AG09319 (cell line): ENCODE measurements at regions not wholly inside any gene's neighbourhood (a gene's known extent, or its start where the extent isn't known, plus 50 kb on each side); places are given as distances from the start of the nearest gene placed in this dataset.

ENCODE experiments used
- DNase-seq: peaks from one replicate; pipeline ENCODE4 v3.0.0-alpha.2; 2010; ENCODE audit warnings: low read depth; ENCODE audit errors: extremely low read depth
- CTCF ChIP-seq: IDR thresholded peaks from 2 replicates; pipeline ENCODE4 v1.5.1; 2011; ENCODE audit warnings: low read depth, mild to moderate bottlenecking, inconsistent platforms, low read length, moderate library complexity

- no peak for DNase-seq
- no peak for TF ChIP-seq CTCF
These were observed 92.5 kb upstream of the NXT1 start for GRCh38 chr20:23257848-23258746.

DNA sequence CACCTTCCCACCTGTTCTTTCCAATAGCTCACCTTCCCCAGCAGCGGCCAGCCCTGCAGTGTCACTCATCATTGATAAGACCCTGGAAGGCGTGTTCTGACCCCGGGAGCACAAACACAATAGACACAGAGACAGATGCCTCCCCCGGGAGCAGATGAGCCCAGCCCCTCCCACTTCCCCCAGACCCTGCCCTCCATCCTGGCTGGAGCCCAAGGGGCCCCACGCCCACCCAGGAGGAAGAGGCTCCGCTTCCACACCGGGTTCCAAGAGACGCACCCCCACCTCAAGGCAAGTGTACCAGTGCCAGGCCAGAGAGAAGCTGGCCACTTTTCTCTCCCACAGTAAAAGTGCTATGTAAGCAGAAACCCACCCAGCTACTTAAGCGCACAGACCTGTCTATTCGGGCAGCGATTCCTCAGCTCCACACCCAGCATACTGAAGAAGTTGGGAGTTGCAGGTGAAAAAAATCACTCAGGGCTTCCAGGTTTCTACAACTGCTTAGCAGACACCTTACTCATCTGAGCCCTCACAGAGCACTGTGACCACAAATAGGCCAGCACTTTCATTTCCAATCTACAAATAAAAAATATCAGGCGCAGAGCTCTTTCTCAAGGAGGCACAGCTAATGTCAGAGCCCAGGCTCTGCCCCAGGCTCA lies 93.4 kb upstream of the NXT1 start:
- DNase-seq: no peak

GRCh38 chr20:23255716-23256385 lies 94.7 kb upstream of the NXT1 start:
- TF ChIP-seq CTCF: no peak
- DNase-seq: no peak

More for the DNA sequence above, 93.4 kb upstream of the NXT1 start:
- TF ChIP-seq CTCF: no peak

- DNase-seq: no peak
- TF ChIP-seq CTCF: no peak
These were observed 95.5 kb upstream of the NXT1 start for GRCh38 chr20:23255106-23255505.

DNA sequence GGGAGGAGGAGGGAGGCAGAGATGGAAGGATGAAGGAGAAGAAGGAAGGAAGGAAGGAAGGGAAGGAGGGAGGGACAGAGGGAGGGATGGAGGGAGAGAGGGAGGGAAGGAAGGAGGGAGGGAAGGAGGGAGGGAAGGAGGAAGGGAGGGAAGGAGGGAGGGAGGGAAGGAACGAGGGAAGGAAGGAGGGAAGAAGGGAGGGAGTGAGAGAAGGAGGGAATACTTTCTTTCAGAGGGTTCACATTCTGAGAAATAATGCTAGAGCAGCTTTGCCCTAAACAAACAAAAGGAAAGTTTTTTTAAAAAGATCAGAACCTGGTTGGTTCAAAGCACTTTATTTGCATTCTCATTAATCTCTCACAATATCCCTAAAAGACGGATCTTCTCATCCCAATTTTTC lies 96.1 kb upstream of the NXT1 start:
- TF ChIP-seq CTCF: no peak
- DNase-seq: no peak

DNA sequence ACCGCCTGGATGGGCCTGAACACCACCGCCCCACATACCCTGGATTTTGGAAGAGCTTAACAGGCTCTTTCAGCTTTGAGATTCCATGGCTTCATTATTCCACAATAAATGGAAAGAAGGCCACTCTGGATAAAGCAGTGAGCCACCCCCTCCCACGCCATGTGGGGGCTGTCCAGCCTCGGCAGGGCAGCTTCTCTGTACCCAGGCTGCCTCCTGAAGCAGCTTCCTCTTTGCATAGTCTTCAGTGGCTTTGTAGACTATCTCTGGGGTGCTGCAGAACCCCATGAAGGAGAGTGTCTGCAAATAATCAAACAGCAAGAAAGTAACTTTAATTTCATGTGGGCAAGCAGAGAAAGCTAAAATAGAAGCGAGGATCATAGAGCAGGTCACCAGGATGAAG lies 96.6 kb upstream of the NXT1 start:
- no peak for DNase-seq
- no peak for TF ChIP-seq CTCF

- DNase-seq: no peak
- TF ChIP-seq CTCF: no peak
These were observed 97.1 kb upstream of the NXT1 start for GRCh38 chr20:23253524-23253923.
